Ishikawa (cell line): ENCODE measurements at regions not wholly inside any gene's neighbourhood (a gene's known extent, or its start where the extent isn't known, plus 50 kb on each side); places are given as distances from the start of the nearest gene placed in this dataset.

Source experiments
- CREB1 ChIP-seq: IDR thresholded peaks from 2 replicates; pipeline ENCODE4 v1.6.1; 2012; ENCODE audit warnings: low read depth
- EP300 ChIP-seq: IDR thresholded peaks from 2 replicates; pipeline ENCODE4 v1.6.1; 2012; ENCODE audit warnings: borderline replicate concordance
- NFIC ChIP-seq: IDR thresholded peaks from 2 replicates; pipeline ENCODE4 v1.6.1; 2012
- REST ChIP-seq: IDR thresholded peaks from 2 replicates; pipeline ENCODE4 v1.6.1; 2012; ENCODE audit warnings: low read depth, mild to moderate bottlenecking
- TAF1 ChIP-seq: IDR thresholded peaks from 2 replicates; pipeline ENCODE4 v1.6.1; 2012; ENCODE audit warnings: low read depth, mild to moderate bottlenecking

GRCh38 chr18:54774981-54775665 lies 53.2 kb upstream of the RAB27B start:
- TF ChIP-seq NFIC (no peak), EP300 (no peak), REST (no peak), CREB1 (no peak), TAF1 (no peak)
